DMS53 treated with DMSO at 0.1 percent for 48 hours (cell line): ENCODE measurements at regions not wholly inside any gene's neighbourhood (a gene's known extent, or its start where the extent isn't known, plus 50 kb on each side); places are given as distances from the start of the nearest gene placed in this dataset.

Experiments
- DNase-seq: peaks from one replicate; lab custom pipeline; 2025; ENCODE audit not compliant: unreplicated experiment; lab: John Stamatoyannopoulos, UW

DNA sequence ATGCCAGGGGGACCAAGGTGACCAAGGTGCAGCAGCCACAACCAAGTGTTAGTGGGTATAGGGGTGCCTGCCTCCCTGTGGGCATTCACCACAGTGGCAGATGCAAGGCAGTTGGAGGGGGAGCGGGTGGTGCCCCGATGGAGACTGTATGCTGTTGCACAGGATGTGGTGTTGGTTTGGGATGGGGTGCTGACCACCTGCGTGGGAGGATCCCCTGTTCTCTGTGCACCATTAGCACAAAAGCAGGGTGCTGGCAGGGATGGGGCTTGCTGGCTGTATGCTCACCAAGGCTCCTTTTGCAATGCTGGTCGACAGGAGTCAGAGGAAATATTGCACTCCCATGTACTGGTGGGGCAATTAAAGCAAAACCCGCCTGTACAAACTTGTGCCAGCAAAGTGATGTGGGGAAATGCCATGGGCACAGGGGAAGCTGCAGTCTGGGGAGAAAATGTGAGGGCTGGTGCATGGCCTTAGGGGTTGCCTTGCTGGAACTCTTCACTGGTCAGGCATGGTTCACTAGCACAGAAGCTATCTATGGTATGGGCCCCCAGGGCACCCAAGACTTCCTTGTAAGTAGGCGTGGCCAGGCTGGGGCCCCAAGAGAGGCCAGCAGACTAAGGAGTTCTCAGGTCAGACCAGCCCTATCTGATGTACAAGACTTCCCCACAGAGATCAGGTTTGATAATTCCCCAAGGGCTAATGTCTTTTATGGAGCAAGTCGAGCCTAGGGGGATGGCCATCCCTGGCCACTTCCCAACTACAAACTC, 51.9 kb upstream of the GNAT3 start:
- no peak for DNase-seq

DNA sequence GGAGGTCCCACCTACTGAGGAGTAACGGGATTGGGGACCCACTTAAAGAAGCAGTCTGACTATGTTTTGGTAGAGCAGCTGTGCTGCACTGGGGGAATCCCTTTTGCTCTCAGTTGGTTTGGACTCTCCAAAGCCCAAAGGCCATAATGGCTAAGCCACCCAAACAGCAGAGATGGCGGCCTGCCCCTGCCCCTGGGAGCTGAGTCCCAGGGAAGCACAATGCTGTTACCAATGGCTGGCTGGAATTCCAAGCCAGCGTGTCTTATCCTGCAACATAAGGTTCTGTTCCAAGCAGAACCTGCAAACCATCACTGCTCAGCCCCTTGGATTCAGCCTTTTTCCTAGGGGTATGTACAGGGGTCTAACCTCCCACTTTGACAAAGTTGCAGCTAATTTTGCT, 53.7 kb upstream of the GNAT3 start:
- DNase-seq, result no peak

DNA sequence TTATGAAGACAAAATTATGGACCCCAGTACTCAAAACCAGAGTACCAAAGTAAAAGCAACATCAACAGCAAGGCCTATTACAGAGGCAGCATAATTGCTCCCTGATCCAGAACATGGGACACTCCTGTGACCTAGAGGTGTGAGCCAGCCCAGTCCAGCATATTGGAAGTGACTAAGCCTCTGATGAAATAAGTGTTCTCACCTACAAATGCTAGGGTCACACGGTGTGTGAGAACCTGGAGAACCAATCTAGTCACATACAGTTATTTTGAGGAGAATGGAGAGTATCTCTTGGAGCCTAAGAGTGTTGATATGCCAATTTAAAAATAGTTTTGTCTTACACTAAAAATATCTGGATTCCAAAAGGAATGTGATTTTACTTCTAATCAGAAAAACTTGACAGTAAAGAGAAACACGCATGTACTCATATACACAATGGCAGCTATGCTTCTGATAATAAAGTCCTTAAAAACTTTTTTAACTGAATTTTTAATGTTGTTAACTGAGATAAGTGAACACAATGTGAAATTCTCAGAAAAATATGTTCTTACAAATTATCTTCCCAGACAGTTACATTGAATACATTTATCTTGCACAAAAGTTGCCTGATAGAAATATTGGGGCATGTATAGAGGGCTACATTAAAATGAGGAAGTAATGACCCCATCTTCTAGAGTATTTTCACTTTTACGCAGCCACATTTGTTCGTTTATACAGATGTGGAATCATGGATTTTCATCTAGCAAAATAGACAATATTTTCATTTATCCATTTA, 56.8 kb upstream of the CD36 start:
- no peak for DNase-seq

DNA sequence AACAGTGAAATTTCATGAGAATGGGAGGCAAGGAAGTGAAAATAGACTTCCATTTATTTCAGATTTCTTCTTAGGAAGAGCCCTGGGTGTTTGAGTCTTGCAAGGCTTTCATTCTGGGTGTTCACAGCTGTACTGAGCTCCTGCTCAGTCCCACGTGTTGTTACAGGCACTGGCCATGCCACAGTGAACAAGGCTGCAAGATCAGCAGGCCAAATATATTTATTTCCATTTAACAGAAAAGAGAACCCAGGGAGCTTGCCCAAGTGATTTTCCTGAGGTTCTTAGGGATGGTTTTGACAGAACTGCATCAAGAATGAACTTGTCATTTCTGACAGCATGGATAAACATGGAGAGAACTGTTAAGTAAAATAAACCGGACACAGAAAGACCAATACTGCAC, 54.5 kb upstream of the CD36 start:
- DNase-seq, result no peak

DNA sequence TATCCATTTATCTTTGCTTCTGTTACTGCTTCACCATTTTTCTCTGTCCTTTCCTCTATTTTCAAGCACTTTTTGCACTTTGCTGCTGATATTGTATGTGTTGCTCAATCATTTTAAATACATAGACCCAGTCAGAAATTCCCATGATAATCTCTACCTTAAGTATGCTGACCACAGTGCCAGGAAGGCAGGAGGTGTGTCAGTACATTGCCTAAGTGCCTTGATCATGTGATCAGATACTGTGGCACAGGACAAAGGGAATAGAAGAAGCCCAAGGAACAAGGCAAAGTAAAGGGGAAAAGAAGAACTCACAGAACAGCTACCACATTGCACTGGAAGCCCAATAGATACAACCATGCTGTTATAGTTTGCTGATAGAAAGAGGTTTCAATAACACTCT, 53.7 kb upstream of the CD36 start:
- DNase-seq, result peak; percentile 8

DNA sequence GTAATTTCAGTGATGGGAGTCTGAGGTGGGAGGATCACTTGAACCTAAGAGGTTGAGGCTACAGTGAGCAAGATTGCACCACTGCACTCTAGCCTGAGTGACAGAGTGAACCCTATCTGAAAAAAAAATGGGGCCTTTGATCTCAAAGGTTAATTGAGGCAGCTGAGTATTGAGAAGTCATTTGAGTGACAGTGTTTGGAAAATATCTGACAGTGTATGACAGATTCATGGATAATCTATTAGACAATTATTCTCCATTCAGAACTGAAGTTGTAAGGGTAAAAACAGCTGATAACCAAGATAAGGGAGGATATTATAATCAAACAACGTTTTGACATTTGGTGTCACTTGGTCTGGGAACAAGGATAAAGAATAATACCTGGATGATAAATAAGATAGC, 50.9 kb upstream of the CD36 start:
- no peak for DNase-seq

DNA sequence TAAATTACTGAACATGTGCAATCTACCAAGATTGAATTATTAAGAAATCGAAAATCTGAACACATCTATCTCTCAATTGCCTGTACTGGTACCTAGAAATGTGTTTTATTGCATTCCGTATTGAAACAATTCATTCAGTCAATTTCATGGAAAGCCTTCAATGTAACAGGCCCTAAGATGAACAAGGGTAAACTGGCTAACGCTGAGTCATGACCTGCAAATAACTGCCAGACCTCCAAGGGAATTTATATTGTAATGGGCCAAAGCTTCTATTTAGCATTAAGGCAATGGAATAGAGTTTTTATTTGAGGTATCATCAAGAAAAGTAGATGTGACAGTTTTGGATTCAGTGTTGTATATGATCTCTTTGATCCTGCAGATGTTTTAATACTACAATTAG, 49.9 kb upstream of the CD36 start:
- no peak for DNase-seq
